Esophagus squamous epithelium (tissue), 4 donors: ENCODE measurements at regions not wholly inside any gene's neighbourhood (a gene's known extent, or its start where the extent isn't known, plus 50 kb on each side); places are given as distances from the start of the nearest gene placed in this dataset.

Source experiments
- CTCF ChIP-seq, 6 experiments: fragments of 450-650 bp in 4 of 6; fragments of 200-600 bp in 2 of 6; sonication (generic) in 2 of 6; IDR thresholded peaks; one replicate each; pipeline ENCODE4 v1.5.1; 2016 to 2019; ENCODE audit warnings: antibody characterized with exemption in 6 of 6, mild to moderate bottlenecking in 4 of 6, moderate library complexity in 4 of 6
- POLR2A ChIP-seq, 4 donors: fragments of 450-650 bp; IDR thresholded peaks; one replicate each; pipeline ENCODE4 v1.6.1; 2017; ENCODE audit warnings: antibody characterized with exemption in 4 of 4, mild to moderate bottlenecking in 4 of 4, moderate library complexity in 3 of 4

DNA sequence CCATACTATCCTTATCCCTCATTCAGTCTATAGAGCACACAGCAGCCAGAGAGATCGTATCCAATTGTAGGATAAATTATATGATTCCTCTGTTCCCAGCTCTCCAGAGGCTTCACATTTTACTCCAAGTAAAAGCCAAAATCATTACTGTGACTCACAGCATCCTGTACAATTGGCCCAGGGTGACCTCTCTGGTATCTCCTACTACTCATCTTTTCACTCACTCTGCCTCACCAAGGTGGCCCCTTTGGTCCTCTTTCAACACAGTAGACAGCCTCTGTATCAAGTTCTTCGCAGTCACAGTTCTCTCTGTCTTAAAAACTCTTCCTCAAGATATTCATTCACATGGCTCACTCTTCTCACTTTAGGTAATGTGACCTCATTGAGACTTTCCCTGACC lies 72.6 kb upstream of the LSM8 start:
- TF ChIP-seq POLR2A (IDR thresholded peaks at IDR 0.05) (no peak), CTCF (IDR thresholded peaks at IDR 0.05) (no peak)
